PFSK-1 (cell line): ENCODE measurements at regions not wholly inside any gene's neighbourhood (a gene's known extent, or its start where the extent isn't known, plus 50 kb on each side); places are given as distances from the start of the nearest gene placed in this dataset.

Experiments used
- FOXP2 ChIP-seq: optimal IDR thresholded peaks from 2 replicates; pipeline ENCODE3; 2011; ENCODE audit warnings: borderline replicate concordance, control low read depth, inconsistent platforms; ENCODE audit not compliant: insufficient read depth; ENCODE audit errors: extremely low read length, extremely low read depth
- POLR2AphosphoS5 ChIP-seq: IDR thresholded peaks from 2 replicates; pipeline ENCODE4 v1.6.1; 2012; ENCODE audit warnings: low read depth, mild to moderate bottlenecking, control low read depth, low read length, moderate library complexity
- REST ChIP-seq, 2 experiments: IDR thresholded peaks; 2 replicates each; pipeline versions ENCODE4 v1.6.1 to v1.8.0; 2011 to 2012; ENCODE audit warnings: low read depth in 2 of 2, low read length in 2 of 2, control low read depth in 1 of 2, inconsistent platforms in 1 of 2, mild to moderate bottlenecking in 1 of 2, moderate library complexity in 1 of 2; ENCODE audit not compliant: insufficient read depth in 1 of 2
- SIN3A ChIP-seq: IDR thresholded peaks from 2 replicates; pipeline ENCODE4 v1.6.1; 2012; ENCODE audit warnings: mild to moderate bottlenecking, low read length, moderate library complexity, borderline replicate concordance; ENCODE audit not compliant: insufficient read depth
- TAF1 ChIP-seq: IDR thresholded peaks from 2 replicates; pipeline ENCODE4 v1.6.1; 2012; ENCODE audit warnings: low read length, control low read depth, borderline replicate concordance; ENCODE audit not compliant: insufficient read depth

GRCh38 chr1:114338191-114338890 lies 172.7 kb downstream of the TRIM33 start:
- TF ChIP-seq SIN3A = no peak
- no peak for TF ChIP-seq REST (IDR thresholded peaks at IDR 0.05; ENCODE audit: insufficient read depth in 1 of 2, low read depth in 2 of 2, low read length in 2 of 2)
- no peak for TF ChIP-seq POLR2AphosphoS5
- TF ChIP-seq TAF1 = no peak
- no peak for TF ChIP-seq FOXP2

- TF ChIP-seq FOXP2 = no peak
- no peak for TF ChIP-seq SIN3A
- TF ChIP-seq TAF1 = no peak
- TF ChIP-seq REST (IDR thresholded peaks at IDR 0.05; ENCODE audit: insufficient read depth in 1 of 2, low read depth in 2 of 2, low read length in 2 of 2) = no peak
- TF ChIP-seq POLR2AphosphoS5 = no peak
Observed at GRCh38 chr1:114337417-114337816, 173.6 kb downstream of the TRIM33 start.

GRCh38 chr1:114336360-114336759 lies 174.6 kb downstream of the TRIM33 start:
- no peak for TF ChIP-seq POLR2AphosphoS5
- TF ChIP-seq SIN3A = no peak
- no peak for TF ChIP-seq REST (IDR thresholded peaks at IDR 0.05; ENCODE audit: insufficient read depth in 1 of 2, low read depth in 2 of 2, low read length in 2 of 2)
- TF ChIP-seq TAF1 = no peak
- no peak for TF ChIP-seq FOXP2

GRCh38 chr1:114335273-114335672 lies 175.7 kb downstream of the TRIM33 start:
- TF ChIP-seq TAF1 = no peak
- TF ChIP-seq FOXP2 = no peak
- no peak for TF ChIP-seq POLR2AphosphoS5
- TF ChIP-seq SIN3A = no peak
- TF ChIP-seq REST (IDR thresholded peaks at IDR 0.05; ENCODE audit: insufficient read depth in 1 of 2, low read depth in 2 of 2, low read length in 2 of 2) = no peak

GRCh38 chr1:114334297-114334696 lies 176.7 kb downstream of the TRIM33 start:
- TF ChIP-seq FOXP2 = no peak
- no peak for TF ChIP-seq POLR2AphosphoS5
- TF ChIP-seq SIN3A = no peak
- no peak for TF ChIP-seq REST (IDR thresholded peaks at IDR 0.05; ENCODE audit: insufficient read depth in 1 of 2, low read depth in 2 of 2, low read length in 2 of 2)
- no peak for TF ChIP-seq TAF1
